ENCODE measurements at regions not wholly inside any gene's neighbourhood (a gene's known extent, or its start where the extent isn't known, plus 50 kb on each side); places are given as distances from the start of the nearest gene placed in this dataset.
A peak's percentile ranks its signal among the peaks of the same experiment; 100 is the strongest.
"Not testable (repeated sequence)": the region's sequence is repeated elsewhere in the genome, so short reads cannot be mapped to it uniquely, and the experiment has no call there.

DNA sequence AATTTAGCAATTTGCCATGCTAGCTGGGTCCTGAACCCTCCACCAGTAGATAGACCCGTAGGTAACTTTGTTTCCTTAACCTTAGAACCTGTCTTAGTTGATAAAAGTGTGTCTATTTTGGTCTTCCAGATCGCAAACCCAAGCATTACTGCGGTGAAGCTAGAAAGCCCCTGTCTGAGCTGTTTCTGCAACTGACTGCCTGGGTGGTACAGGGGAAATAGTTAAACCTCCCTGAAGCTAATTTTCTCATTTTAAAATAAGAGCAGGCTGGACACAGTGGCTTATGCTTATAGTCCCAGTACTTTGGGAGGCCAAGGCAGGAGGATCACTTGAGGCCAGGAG lies 67.9 kb upstream of the EPCAM start:
- peak; percentile 84 to 86 for ATAC-seq (replicated peaks)
- Mint-ChIP-seq H3K4me3 (peak overlapping the region; percentile 63 to 71), H3K27me3 (no peaks in the 10 kb centered on the region)

DNA sequence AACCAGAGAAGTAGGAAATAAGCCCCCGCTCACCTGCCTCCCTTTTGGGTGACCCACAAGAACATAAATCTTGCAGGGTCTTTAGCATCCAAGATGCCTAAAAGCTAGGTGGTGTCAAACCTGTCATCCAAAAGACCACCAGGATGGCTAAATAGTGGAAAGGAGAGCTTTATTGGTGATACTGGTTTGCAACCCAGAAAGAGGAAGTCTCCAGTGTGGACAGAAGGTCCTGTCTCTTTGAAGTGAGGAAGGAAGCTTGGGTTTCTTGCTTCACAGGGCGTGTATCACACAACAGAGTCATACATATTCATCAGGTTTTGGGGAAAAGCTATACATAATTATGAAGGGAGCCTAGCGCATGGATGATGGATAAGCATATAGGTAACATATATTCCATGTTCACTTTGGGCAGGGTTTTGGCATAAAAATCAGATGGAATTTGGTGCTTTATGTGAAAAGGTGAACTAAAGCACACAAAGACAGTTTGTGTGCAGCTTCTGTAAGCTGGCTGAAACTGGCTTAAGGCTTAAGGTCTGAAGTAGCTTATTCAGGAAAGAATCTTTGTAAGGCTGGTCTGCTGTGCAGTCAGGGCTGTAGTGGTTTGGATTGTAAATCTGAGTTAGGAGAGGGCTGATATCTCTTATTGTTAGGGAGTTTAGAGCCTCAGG lies 68.4 kb upstream of the EPCAM start:
- no peak for DNase-seq
- Mint-ChIP-seq H3K4me1 (peaks cover 42 to 73% of the 10 kb centered on the region in 2 donors), H3K27me3 (no peaks in the 10 kb centered on the region), H3K9me3 (no peaks in the 10 kb centered on the region), H3K27ac (peak overlapping the region; percentile 87), H3K36me3 (peaks cover 0 to 1% of the 10 kb centered on the region in 2 donors), H3K4me3 (peak overlapping the region; percentile 63 to 71)
- peak; percentile 85 to 86 for ATAC-seq (replicated peaks)

More for the DNA sequence above, 67.9 kb upstream of the EPCAM start:
- Mint-ChIP-seq H3K27ac (peak overlapping the region; percentile 87), H3K36me3 (peaks cover 0 to 1% of the 10 kb centered on the region in 2 donors), H3K9me3 (no peaks in the 10 kb centered on the region), H3K4me1 (peaks cover 40 to 73% of the 10 kb centered on the region in 2 donors)
- DNase-seq = peak; percentile 34

DNA sequence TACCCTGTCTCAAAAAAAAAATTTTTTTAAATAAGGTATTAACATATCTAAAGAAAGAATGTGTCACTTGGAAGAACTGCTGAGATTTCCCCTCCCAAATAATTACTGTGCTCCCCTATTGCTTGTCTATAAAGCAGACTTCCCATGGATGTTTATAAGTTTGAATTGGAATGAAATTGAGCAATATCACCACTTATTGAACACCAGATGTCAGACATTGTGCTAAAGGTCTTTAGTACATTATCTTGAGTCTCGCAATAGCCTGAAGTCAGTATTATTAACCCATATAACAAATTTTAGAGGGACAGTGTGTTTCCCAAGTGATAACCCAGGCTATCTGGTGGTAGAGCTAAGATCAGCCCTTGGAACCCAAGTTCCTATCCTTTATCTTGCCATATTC lies 69.0 kb upstream of the EPCAM start:
- ATAC-seq (replicated peaks) (no peak), DNase-seq (no peak)
- Mint-ChIP-seq H3K4me3 (no peak overlapping the region), H3K27me3 (no peaks in the 10 kb centered on the region), H3K36me3 (peaks cover 0 to under 1% of the 10 kb centered on the region in 2 donors), H3K27ac (no peak overlapping the region), H3K4me1 (peaks cover 43 to 76% of the 10 kb centered on the region in 2 donors), H3K9me3 (no peaks in the 10 kb centered on the region)

DNA sequence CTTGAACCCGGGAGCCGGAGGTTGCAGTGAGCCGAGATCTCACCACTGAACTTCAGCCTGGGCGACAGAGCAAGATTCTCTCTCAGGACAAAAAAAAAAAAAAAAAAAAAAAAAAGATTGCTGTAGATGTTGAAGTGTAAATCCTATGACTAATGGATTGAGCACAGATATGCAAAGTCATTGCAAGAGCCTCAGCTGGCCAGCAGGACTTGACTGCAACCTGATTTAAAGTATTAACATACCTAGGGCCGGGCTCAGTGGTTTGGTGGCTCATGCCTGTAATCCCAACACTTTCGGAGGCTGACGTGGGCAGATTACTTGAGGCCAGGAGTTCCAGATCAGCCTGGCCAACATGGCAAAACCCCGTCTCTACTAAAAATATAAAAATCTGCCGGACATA lies 69.6 kb upstream of the EPCAM start:
- no peak for DNase-seq
- Mint-ChIP-seq H3K36me3 (no peaks in the 10 kb centered on the region), H3K27me3 (no peaks in the 10 kb centered on the region), H3K4me1 (peaks cover 41 to 72% of the 10 kb centered on the region in 2 donors), H3K9me3 (no peaks in the 10 kb centered on the region), H3K4me3 (no peak overlapping the region), H3K27ac (no peak overlapping the region)
- ATAC-seq (replicated peaks) = no peak

DNA sequence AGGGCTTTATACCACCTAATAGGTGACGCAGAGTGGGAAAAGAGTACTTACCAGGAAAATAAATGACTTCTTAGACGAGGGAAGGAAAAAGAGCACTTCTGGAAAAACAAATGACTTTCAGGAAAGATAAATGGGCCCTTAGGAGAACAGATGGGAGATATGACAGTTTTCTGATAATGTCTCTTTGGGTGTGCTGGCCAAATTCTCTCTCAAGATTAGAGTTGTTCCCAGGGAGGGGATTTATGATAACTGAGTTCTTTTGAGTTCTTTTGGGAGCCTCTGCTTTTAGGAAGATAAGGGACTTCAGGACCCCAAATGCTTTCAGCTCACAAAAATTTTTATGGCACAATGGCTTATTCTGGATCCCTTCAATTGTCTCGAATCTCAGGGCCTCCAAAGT lies 70.3 kb upstream of the EPCAM start:
- no peak for ATAC-seq (replicated peaks)
- peaks cover 38 to 64% of the 10 kb centered on the region in 2 donors for H3K4me1 Mint-ChIP-seq

DNA sequence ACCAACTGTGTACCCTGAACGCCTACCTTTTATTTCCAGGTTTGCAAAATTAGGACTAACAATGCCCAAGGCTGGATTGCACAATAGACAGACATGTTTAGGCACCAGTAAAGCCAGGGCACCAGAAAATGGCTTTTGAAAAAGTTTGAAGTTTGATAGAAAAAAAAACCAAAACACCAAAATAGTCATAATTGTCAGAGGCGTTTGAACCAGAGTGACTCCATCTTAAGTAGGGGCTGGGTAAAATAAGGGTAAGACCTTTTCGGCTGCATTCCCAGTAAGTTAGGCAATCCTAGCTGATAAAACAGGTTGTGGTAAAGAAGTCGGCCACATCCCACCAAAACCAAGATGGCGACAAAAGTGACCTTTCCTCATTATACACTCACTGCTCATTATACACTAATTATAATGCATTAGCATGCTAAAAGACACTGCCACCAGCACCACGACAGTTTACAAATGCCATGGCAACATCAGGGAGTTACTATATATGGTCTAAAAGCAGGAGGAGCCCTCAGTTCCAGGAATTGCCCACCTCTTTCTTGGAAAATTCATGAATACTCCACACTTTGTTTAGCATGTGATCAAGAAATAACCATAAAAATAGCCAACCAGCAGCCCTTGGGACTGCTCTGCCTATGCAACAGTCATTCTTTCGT lies 71.2 kb upstream of the EPCAM start:
- Mint-ChIP-seq H3K27me3 (peaks cover 0 to 7% of the 10 kb centered on the region in 2 donors), H3K9me3 (no peaks in the 10 kb centered on the region), H3K4me1 (peaks cover 30 to 55% of the 10 kb centered on the region in 2 donors), H3K27ac (no peak overlapping the region), H3K4me3 (no peak overlapping the region), H3K36me3 (no peaks in the 10 kb centered on the region)
- DNase-seq (no peak), ATAC-seq (replicated peaks) (peak; percentile 18 to 23)

More for the DNA sequence above, 70.3 kb upstream of the EPCAM start:
- H3K27ac Mint-ChIP-seq = no peak overlapping the region
- no peak for DNase-seq
- no peaks in the 10 kb centered on the region for H3K36me3 Mint-ChIP-seq
- no peak overlapping the region for H3K4me3 Mint-ChIP-seq
- peaks cover 0 to 5% of the 10 kb centered on the region in 2 donors for H3K27me3 Mint-ChIP-seq
- H3K9me3 Mint-ChIP-seq = no peaks in the 10 kb centered on the region

DNA sequence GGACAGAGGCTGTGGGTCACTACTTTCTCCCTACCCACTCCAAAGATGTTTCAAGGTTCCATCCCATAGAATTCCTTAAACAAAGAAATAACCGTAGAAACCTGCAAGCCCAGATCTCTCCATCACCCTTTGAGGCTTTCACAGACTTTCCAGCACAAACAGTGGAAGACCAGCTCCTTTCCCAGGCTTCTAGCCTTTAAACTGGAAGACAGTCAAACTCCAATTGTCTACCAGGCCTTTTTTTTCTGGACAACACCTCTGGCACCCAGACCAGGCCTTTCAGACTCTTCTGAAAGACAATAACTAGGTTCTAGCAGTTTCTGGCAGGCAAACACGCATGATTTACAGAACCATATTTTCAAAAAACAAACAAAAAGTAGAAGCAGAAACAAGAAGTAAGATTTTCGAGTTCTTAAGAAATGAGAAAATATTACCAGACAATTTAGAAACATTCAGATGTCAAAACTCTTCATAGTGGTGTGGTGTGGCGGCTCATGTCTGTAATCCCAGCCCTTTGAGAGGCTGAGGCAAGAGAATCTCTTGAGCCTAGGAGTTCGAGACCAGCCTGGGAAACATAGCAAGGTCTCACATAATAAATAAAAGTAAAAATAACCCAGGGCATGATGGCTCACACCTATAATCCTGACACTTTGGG lies 73.0 kb upstream of the EPCAM start:
- no peaks in the 10 kb centered on the region for H3K36me3 Mint-ChIP-seq
- H3K4me3 Mint-ChIP-seq = peak overlapping the region in 1 of 2 donors; percentile 3
- peaks cover 23 to 39% of the 10 kb centered on the region in 2 donors for H3K4me1 Mint-ChIP-seq
- no peaks in the 10 kb centered on the region for H3K9me3 Mint-ChIP-seq
- H3K27me3 Mint-ChIP-seq = peaks cover 0 to 7% of the 10 kb centered on the region in 2 donors
- no peak for DNase-seq
- H3K27ac Mint-ChIP-seq = no peak overlapping the region
- no peak for ATAC-seq (replicated peaks)

DNA sequence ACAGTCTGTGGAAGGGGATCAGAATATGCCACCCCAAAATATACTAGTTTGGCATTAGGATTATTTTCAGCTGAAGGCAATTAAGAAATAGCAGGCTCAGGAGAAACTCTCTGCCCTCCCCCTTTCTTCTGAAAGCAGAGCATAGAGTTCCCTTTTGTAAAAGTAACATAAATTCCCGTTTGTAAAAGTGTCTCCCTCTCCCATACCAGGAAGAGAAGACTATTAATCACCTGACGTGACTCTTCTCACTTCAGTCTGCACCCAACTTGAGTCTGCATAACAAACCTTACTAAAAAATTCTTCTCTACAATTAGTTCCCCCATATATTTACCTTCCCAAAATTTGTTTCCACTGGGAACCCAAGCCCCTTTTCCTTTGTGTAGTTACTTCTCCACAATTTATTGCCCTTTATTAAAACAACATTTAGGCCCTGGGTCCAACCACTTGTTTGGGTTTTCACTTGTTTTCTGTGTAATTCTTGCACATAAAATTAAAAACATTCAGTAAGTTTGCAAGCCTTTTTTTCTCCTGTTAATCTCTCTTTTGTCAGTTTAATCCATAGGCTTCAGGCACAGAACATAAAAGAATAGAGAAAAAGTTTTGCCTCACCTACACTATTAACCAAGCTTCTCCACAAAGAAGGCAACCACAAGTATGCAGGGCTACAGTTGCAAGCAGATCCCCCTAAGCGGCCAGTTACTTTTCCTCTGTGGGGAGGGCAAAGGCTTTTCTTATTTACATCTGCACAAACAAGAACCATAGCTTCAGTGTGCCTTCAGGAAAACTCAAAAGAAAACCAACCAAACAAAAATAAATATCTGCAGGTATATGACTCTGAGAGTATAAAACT lies 73.8 kb upstream of the EPCAM start:
- no peaks in the 10 kb centered on the region for H3K36me3 Mint-ChIP-seq
- peaks cover 16 to 31% of the 10 kb centered on the region in 2 donors for H3K4me1 Mint-ChIP-seq
- H3K4me3 Mint-ChIP-seq = no peak overlapping the region
- ATAC-seq (replicated peaks) (no peak), DNase-seq (no peak)
- H3K27ac Mint-ChIP-seq = no peak overlapping the region
- H3K9me3 Mint-ChIP-seq = no peaks in the 10 kb centered on the region
- peaks cover 0 to 7% of the 10 kb centered on the region in 2 donors for H3K27me3 Mint-ChIP-seq

DNA sequence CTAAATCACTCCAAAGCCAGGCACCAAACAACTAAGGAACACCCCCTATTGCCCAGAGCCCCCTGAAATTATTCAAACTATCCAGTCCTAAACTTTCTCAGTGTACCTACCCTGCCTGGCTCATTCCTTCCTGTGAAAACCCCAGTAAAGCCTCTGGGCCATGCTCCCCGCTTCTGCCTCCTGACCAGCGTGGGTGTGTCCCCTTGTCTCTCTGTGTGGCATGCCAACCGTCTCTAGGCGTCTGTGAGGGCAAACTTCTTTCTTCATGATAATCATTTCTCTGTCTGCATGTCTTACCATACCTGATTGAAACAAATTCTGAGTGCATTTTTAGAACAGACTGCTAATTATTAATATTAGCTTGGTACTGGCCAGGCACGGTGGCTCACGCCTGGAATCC lies 75.1 kb upstream of the EPCAM start:
- Mint-ChIP-seq H3K36me3 (no peaks in the 10 kb centered on the region), H3K9me3 (no peaks in the 10 kb centered on the region), H3K27me3 (peaks cover 0 to 7% of the 10 kb centered on the region in 2 donors), H3K4me1 (peaks cover 9 to 22% of the 10 kb centered on the region in 2 donors), H3K4me3 (no peak overlapping the region), H3K27ac (no peak overlapping the region)
- ATAC-seq (replicated peaks) (no peak), DNase-seq (no peak)

DNA sequence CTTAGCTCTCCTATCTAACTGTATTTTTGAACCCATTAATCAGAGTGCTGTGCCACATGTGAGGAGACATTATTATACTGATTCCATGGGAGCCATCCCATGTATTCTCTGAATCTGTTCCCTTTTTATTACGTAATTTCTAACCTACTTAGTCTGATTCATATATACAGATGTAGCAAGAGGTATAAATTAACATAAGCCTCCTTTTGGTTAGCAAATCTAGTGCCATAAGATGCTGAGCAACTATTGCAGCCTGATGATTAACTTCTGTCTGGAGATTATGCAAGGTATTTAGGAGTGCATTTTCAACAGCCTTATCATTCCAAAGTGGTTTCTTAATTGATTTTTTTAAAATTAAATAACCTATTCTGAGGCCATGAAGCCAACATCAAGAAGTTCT lies 80.2 kb upstream of the EPCAM start:
- Mint-ChIP-seq H3K27ac (no peak overlapping the region), H3K27me3 (peaks cover 0 to 3% of the 10 kb centered on the region in 2 donors), H3K36me3 (no peaks in the 10 kb centered on the region), H3K9me3 (no peaks in the 10 kb centered on the region), H3K4me1 (no peaks in the 10 kb centered on the region), H3K4me3 (no peak overlapping the region)
- no peak for ATAC-seq (replicated peaks)
- no peak for DNase-seq

DNA sequence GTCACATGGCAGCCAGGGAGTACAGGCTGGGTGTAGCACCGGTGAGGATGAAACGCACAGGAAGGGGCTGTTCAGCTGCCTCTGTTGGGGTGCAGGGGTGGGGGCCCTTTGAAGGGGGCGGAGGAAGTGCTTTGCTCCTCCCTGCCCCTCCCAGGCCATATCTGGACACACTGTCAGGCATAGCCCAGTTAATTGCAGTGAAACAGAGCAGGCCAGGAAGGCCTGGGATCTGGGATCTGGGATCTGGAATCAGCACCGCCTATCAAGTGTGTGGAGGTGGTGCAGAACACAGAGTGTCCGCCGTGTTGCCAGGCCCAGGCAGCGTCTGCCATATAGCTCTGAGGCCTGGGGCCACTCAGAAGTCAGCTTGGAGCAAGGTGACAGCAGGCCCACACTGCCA lies 85.5 kb upstream of the EPCAM start:
- ATAC-seq (replicated peaks) = no peak
- H3K27ac Mint-ChIP-seq = peak overlapping the region; percentile 75
- no peaks in the 10 kb centered on the region for H3K36me3 Mint-ChIP-seq
- H3K4me3 Mint-ChIP-seq = no peak overlapping the region
- no peaks in the 10 kb centered on the region for H3K4me1 Mint-ChIP-seq
- no peaks in the 10 kb centered on the region for H3K27me3 Mint-ChIP-seq
- H3K9me3 Mint-ChIP-seq = no peaks in the 10 kb centered on the region
- DNase-seq = no peak

DNA sequence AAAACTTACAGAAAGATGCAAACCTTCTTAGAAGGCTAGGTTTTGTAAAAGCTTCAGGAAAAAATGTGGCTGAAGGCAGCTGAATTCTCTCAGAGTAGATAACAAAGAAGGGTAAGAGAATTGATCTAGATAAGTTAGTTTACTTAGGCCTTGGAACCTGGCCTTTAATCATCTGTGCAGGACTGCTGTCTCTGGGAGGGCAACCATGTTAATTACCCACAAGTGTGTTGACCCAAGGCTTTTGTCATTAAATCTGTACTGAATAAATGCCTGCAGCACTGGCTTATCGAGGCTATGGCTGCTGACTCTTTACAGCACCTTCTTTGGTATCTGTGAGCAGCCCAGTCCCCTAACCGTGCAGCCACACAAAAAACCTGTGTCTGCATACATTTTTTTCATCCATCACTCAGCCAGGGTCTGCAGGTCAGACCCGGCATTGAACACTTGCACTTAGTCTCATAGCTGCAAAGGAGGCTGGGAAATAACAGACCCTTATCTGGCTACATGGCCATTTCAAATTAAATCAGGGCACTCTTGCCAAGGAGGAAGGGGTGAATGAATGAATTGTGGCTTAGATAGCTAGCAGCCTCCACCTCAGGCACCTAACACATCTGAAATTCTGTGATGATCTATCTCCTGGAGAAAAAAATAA lies 86.4 kb upstream of the EPCAM start:
- Mint-ChIP-seq H3K36me3 (peaks cover 0 to 4% of the 10 kb centered on the region in 2 donors), H3K27ac (no peak overlapping the region), H3K4me3 (no peak overlapping the region), H3K9me3 (no peaks in the 10 kb centered on the region), H3K4me1 (no peaks in the 10 kb centered on the region), H3K27me3 (no peaks in the 10 kb centered on the region)
- ATAC-seq (replicated peaks) = no peak
- no peak for DNase-seq

DNA sequence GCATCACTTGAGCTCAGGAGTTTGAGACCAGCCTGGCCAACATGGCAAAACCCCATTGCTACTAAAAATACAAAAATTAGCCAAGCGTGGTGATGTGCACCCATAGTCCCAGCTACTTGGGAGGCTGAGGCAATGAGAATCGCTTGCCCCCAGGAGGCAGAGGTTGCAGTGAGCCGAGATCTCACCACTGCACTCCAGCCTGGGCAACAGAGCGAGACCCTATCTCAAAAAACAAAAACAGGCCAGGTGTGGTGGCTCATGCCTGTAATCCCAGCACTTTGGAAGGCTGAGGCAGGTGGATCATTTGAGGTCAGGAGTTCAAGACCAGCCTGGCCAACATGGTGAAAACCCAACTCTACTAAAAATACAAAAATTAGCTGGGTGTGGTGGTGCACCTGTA lies 89.6 kb upstream of the EPCAM start:
- not testable (repeated sequence) for H3K4me1 Mint-ChIP-seq; H3K4me3 Mint-ChIP-seq; H3K36me3 Mint-ChIP-seq; H3K9me3 Mint-ChIP-seq; DNase-seq; H3K27me3 Mint-ChIP-seq; ATAC-seq (replicated peaks); H3K27ac Mint-ChIP-seq

DNA sequence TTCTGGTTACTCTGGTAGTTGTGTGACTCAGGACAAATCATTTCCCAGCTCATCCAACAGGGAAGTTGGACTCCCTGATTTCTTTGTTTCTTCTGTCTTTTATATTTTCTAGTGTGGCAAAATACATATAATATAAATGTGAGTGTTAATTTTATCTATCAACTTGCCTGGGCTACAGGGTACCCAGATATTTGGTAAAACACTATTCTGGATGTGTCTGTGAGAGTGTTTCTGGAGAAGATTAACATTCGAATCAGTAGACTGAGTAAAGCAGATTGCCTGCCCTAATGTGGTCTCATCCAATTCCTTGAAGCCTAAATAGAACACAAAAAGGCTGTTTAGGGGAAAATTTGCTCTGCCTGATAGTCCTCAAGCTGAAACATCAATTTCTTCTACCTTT lies 91.1 kb upstream of the EPCAM start:
- H3K4me1 Mint-ChIP-seq = peaks cover 0 to 8% of the 10 kb centered on the region in 2 donors
- no peak for ATAC-seq (replicated peaks)
- no peak overlapping the region for H3K27ac Mint-ChIP-seq
- no peak overlapping the region for H3K4me3 Mint-ChIP-seq
- DNase-seq = no peak
- peaks cover 0 to 4% of the 10 kb centered on the region in 2 donors for H3K36me3 Mint-ChIP-seq
- H3K27me3 Mint-ChIP-seq = no peaks in the 10 kb centered on the region
- H3K9me3 Mint-ChIP-seq = no peaks in the 10 kb centered on the region

Data from stimulated activated naive B cell treated with anti-CD40 and anti-IgM and Interleukin-4, amounts not matched to agents 10 μg/mL and 1 μg/mL and 100 μg/mL, for 72 hours (primary cell).